SK-N-SH (cell line): ENCODE measurements at regions not wholly inside any gene's neighbourhood (a gene's known extent, or its start where the extent isn't known, plus 50 kb on each side); places are given as distances from the start of the nearest gene placed in this dataset.

Experiments
- CTCF ChIA-PET: fragments of 300-600, 350-600 bp; formaldehyde crosslinking; extraction: SDS; loops from one replicate; lab custom pipeline; 2021; lab: Yijun Ruan, JAX
- POLR2A ChIA-PET: fragments of 350-600 bp; sonication (Branson Sonifier 250); formaldehyde crosslinking; extraction: SDS; loops from one replicate; lab custom pipeline; 2020; ENCODE audit warnings: antibody characterized with exemption, inconsistent platforms; lab: Yijun Ruan, JAX
- DNase-seq: peaks from one replicate; pipeline ENCODE4 v3.0.0; 2012
- H2AFZ ChIP-seq: fragments of 200-600 bp; sonication (generic); 2 replicates; pipeline ENCODE4 v1.8.1; 2016; ENCODE audit warnings: antibody characterized with exemption, mild to moderate bottlenecking, low read depth
- H3F3A ChIP-seq: fragments of 200-600 bp; sonication (generic); replicated peaks from 2 replicates; pipeline ENCODE3; 2016; ENCODE audit warnings: antibody characterized with exemption, mild to moderate bottlenecking; ENCODE audit not compliant: insufficient read depth
- H3K27ac ChIP-seq, 2 experiments: fragments of 200-500 bp in 1 of 2; fragments of 200-600 bp in 1 of 2; sonication (Bioruptor generic) in 1 of 2; sonication (generic), shearing (Covaris generic) in 1 of 2; 2 replicates each; pipeline versions ENCODE4 v1.5.1 to v1.6.1; 2014 to 2016; ENCODE audit warnings: low read depth in 2 of 2, inconsistent platforms in 1 of 2, low read length in 1 of 2, mild to moderate bottlenecking in 1 of 2, mixed read lengths in 1 of 2
- H3K27me3 ChIP-seq: fragments of 200-600 bp; sonication (generic), shearing (Covaris generic); 2 replicates; pipeline ENCODE4 v1.6.1; 2016; ENCODE audit warnings: mixed run types; ENCODE audit not compliant: insufficient read depth
- H3K36me3 ChIP-seq, 2 experiments: fragments of 200-500 bp in 1 of 2; fragments of 200-600 bp in 1 of 2; sonication (Bioruptor generic) in 1 of 2; sonication (generic) in 1 of 2; replicated peaks in 1 of 2; 2 replicates each; pipeline versions ENCODE3 to v1.5.1; 2014 to 2016; ENCODE audit warnings: low read length in 1 of 2, mild to moderate bottlenecking in 1 of 2; ENCODE audit not compliant: insufficient read depth in 2 of 2, control insufficient read depth in 1 of 2
- H3K4me1 ChIP-seq, 2 experiments: fragments of 200-500 bp in 1 of 2; fragments of 200-600 bp in 1 of 2; sonication (Bioruptor generic) in 1 of 2; sonication (generic), shearing (Covaris generic) in 1 of 2; 2 replicates each; pipeline versions ENCODE4 v1.5.1 to v1.6.1; 2014 to 2016; ENCODE audit warnings: low read depth in 1 of 2, low read length in 1 of 2, mixed run types in 1 of 2; ENCODE audit not compliant: insufficient read depth in 2 of 2, control insufficient read depth in 1 of 2
- H3K4me2 ChIP-seq: fragments of 200-600 bp; sonication (generic), shearing (Covaris generic); 2 replicates; pipeline ENCODE4 v1.6.1; 2017; ENCODE audit warnings: mixed run types
- H3K4me3 ChIP-seq, 2 experiments: fragments of 200-500 bp in 1 of 2; fragments of 200-600 bp in 1 of 2; sonication (Bioruptor generic) in 1 of 2; sonication (generic), shearing (Covaris generic) in 1 of 2; 2 replicates each; pipeline versions ENCODE4 v1.5.1 to v1.8.1; 2014 to 2016; ENCODE audit warnings: low read depth in 2 of 2, inconsistent platforms in 1 of 2, low read length in 1 of 2, mild to moderate bottlenecking in 1 of 2, mixed read lengths in 1 of 2, moderate library complexity in 1 of 2
- H3K79me2 ChIP-seq: fragments of 200-600 bp; sonication (generic); 2 replicates; pipeline ENCODE4 v1.8.1; 2017; ENCODE audit warnings: mild to moderate bottlenecking; ENCODE audit not compliant: insufficient read depth
- H3K9ac ChIP-seq: fragments of 200-600 bp; sonication (generic); 2 replicates; pipeline ENCODE4 v1.6.1; 2017; ENCODE audit warnings: mixed run types
- H3K9me2 ChIP-seq: fragments of 200-600 bp; sonication (generic); 2 replicates; pipeline ENCODE4 v1.6.1; 2017; ENCODE audit warnings: mixed run types
- H3K9me3 ChIP-seq: fragments of 200-600 bp; sonication (generic); 2 replicates; pipeline ENCODE4 v1.6.1; 2017; ENCODE audit warnings: mixed run types, mild to moderate bottlenecking, moderate library complexity
- H4K20me1 ChIP-seq: fragments of 200-600 bp; sonication (generic); 2 replicates; pipeline ENCODE4 v1.6.1; 2017; ENCODE audit warnings: mild to moderate bottlenecking, mixed run types; ENCODE audit not compliant: insufficient read depth
- CHD2 ChIP-seq: fragments of 150-350 bp; IDR thresholded peaks from 2 replicates; pipeline ENCODE4 v1.6.1; 2018; ENCODE audit warnings: low read length; ENCODE audit not compliant: partially characterized antibody
- ELF1 ChIP-seq: IDR thresholded peaks from 2 replicates; pipeline ENCODE4 v1.4.0; 2012
- FOSL2 ChIP-seq: IDR thresholded peaks from 2 replicates; pipeline ENCODE4 v1.4.0; 2012; ENCODE audit warnings: low read depth, mild to moderate bottlenecking, moderate library complexity, borderline replicate concordance
- GATA2 ChIP-seq: sonication (generic); formaldehyde crosslinking; IDR thresholded peaks from 2 replicates; pipeline ENCODE4 v1.5.0; 2020; ENCODE audit warnings: mild to moderate bottlenecking, missing genetic modification reagents
- MAX ChIP-seq: IDR thresholded peaks from 2 replicates; pipeline ENCODE4 v1.4.0; 2012; ENCODE audit warnings: low read depth
- POLR2AphosphoS5 ChIP-seq: IDR thresholded peaks from 2 replicates; pipeline ENCODE4 v1.6.1; 2012; ENCODE audit warnings: low read depth, low read length
- RCOR1 ChIP-seq: fragments of 150-350 bp; IDR thresholded peaks from 2 replicates; pipeline ENCODE4 v1.6.1; 2017; ENCODE audit warnings: antibody characterized with exemption, low read length
- REST ChIP-seq: IDR thresholded peaks from 2 replicates; pipeline ENCODE4 v1.6.1; 2012; ENCODE audit warnings: mild to moderate bottlenecking, low read depth, low read length, moderate library complexity
- SIN3A ChIP-seq: IDR thresholded peaks from 2 replicates; pipeline ENCODE4 v1.6.1; 2012; ENCODE audit warnings: low read depth, mild to moderate bottlenecking, low read length, moderate library complexity, borderline replicate concordance
- SMC3 ChIP-seq: IDR thresholded peaks from 2 replicates; pipeline ENCODE4 v1.6.1; 2012; ENCODE audit warnings: low read depth, low read length, improper control_type of control experiment
- TAF1 ChIP-seq: IDR thresholded peaks from 2 replicates; pipeline ENCODE4 v1.6.1; 2012; ENCODE audit warnings: low read depth, mild to moderate bottlenecking, low read length, moderate library complexity, borderline replicate concordance
- TCF12 ChIP-seq: IDR thresholded peaks from 2 replicates; pipeline ENCODE4 v1.4.0; 2012
- USF1 ChIP-seq: IDR thresholded peaks from 2 replicates; pipeline ENCODE4 v1.4.0; 2012; ENCODE audit warnings: low read depth, borderline replicate concordance
- USF2 ChIP-seq: fragments of 150-350 bp; IDR thresholded peaks from 2 replicates; pipeline ENCODE4 v1.6.1; 2017; ENCODE audit warnings: antibody characterized with exemption, low read length, low read depth, borderline replicate concordance
- ZBTB33 ChIP-seq: IDR thresholded peaks from 2 replicates; pipeline ENCODE4 v1.4.0; 2012; ENCODE audit warnings: low read depth, borderline replicate concordance
- WGBS: methylation state at CpG from one replicate; pipeline ENCODE4 v1.1.6; 2017; ENCODE audit warnings: low lambda C conversion rate; 5-methylcytosine and 5-hydroxymethylcytosine counted together

- Histone ChIP-seq H3K9me2 (no peaks in the 10 kb centered on the region), H3K9ac (no peak overlapping the region), H2AFZ (no peak overlapping the region), H4K20me1 (no peaks in the 10 kb centered on the region), H3K36me3 (no peaks in the 10 kb centered on the region), H3F3A (no peaks in the 10 kb centered on the region), H3K4me1 (no peaks in the 10 kb centered on the region), H3K27me3 (no peaks in the 10 kb centered on the region), H3K4me3 (no peak overlapping the region), H3K27ac (no peak overlapping the region), H3K9me3 (no peaks in the 10 kb centered on the region), H3K79me2 (no peaks in the 10 kb centered on the region), H3K4me2 (no peak overlapping the region)
- 49% methylated on average over 6 of the region's 6 CpGs for WGBS
- TF ChIP-seq GATA2: no peak
- no peak for TF ChIP-seq FOSL2
- TF ChIP-seq CHD2: no peak
- no peak for TF ChIP-seq TAF1
- no peak for TF ChIP-seq RCOR1
- no peak for TF ChIP-seq SIN3A
- no peak for TF ChIP-seq SMC3
- no peak for TF ChIP-seq ELF1
- no peak for TF ChIP-seq MAX
- no peak for TF ChIP-seq USF1
- no peak for TF ChIP-seq REST
- POLR2A ChIA-PET: no interaction called here
- CTCF ChIA-PET: interaction anchor here (0.8 kb wide), 1 partner anchor 9 kb away, joined by 4 read pairs; no protein-coding TSS in a partner anchor
- no peak for DNase-seq
Measured at GRCh38 chr21:16241479-16241963, 511.7 kb downstream of the USP25 start.

GRCh38 chr21:16243396-16243795, 513.6 kb downstream of the USP25 start:
- CTCF ChIA-PET: interaction anchor here (1.0 to 1.2 kb wide), 2 partner anchors 12 to 87 kb away, joined by 3 to 4 read pairs; no protein-coding TSS in a partner anchor

More at GRCh38 chr21:16243396-16243795, 513.6 kb downstream of the USP25 start:
- H3K79me2 ChIP-seq: no peaks in the 10 kb centered on the region
- no peaks in the 10 kb centered on the region for H3K4me1 ChIP-seq
- POLR2A ChIA-PET: no interaction called here
- no peaks in the 10 kb centered on the region for H3K9me2 ChIP-seq
- TF ChIP-seq ZBTB33 (no peak), USF2 (no peak), TCF12 (no peak), POLR2AphosphoS5 (no peak)
- TF ChIP-seq, all 33 proteins: peak for 0
- Histone ChIP-seq H3K27me3 (no peaks in the 10 kb centered on the region), H3K9me3 (no peaks in the 10 kb centered on the region), H3K4me2 (no peak overlapping the region), H3K4me3 (no peak overlapping the region), H2AFZ (no peak overlapping the region), H3K36me3 (no peaks in the 10 kb centered on the region), H3K27ac (no peak overlapping the region), H4K20me1 (no peaks in the 10 kb centered on the region), H3K9ac (no peak overlapping the region), H3F3A (no peaks in the 10 kb centered on the region)
- 65% methylated on average over 2 of the region's 2 CpGs for whole genome bisulfite sequencing
- no peak for DNase-seq
